Tibial nerve (tissue), 4 donors: ENCODE measurements at regions not wholly inside any gene's neighbourhood (a gene's known extent, or its start where the extent isn't known, plus 50 kb on each side); places are given as distances from the start of the nearest gene placed in this dataset.
A peak's percentile ranks its signal among the peaks of the same experiment; 100 is the strongest.
"Not testable (repeated sequence)": the region's sequence is repeated elsewhere in the genome, so short reads cannot be mapped to it uniquely, and the experiment has no call there.

ENCODE experiments used
- DNase-seq, 2 donors: peaks; one replicate each; pipeline ENCODE4 v3.0.0-alpha.2; 2019; ENCODE audit warnings: low spot score in 2 of 2
- H3K27ac ChIP-seq, 4 donors: fragments of 200-600 bp; sonication (generic) in 3 of 4; one replicate each; pipeline ENCODE4 v1.5.1; 2017 to 2019; ENCODE audit warnings: mild to moderate bottlenecking in 1 of 4
- H3K27me3 ChIP-seq, 2 donors: fragments of 200-600 bp; sonication (generic) in 1 of 2; one replicate each; pipeline versions ENCODE4 v1.5.1 to v1.6.0; 2017 to 2019
- H3K36me3 ChIP-seq, 3 donors: fragments of 200-600 bp; sonication (generic); one replicate each; pipeline ENCODE4 v1.5.1; 2018 to 2019
- H3K4me1 ChIP-seq, 4 donors: fragments of 200-600 bp; sonication (generic) in 3 of 4; one replicate each; pipeline ENCODE4 v1.5.1; 2017 to 2019
- H3K4me3 ChIP-seq, 4 donors: fragments of 200-600 bp; sonication (generic) in 3 of 4; one replicate each; pipeline ENCODE4 v1.5.1; 2017 to 2019; ENCODE audit warnings: mild to moderate bottlenecking in 1 of 4, moderate library complexity in 1 of 4
- H3K9me3 ChIP-seq, 4 donors: fragments of 200-600 bp; sonication (generic) in 3 of 4; one replicate each; pipeline ENCODE4 v1.5.1; 2017 to 2019
- EP300 ChIP-seq, 2 donors: sonication (generic); formaldehyde crosslinking; IDR thresholded peaks; one replicate each; pipeline ENCODE4 v1.6.1; 2017; ENCODE audit warnings: antibody characterized with exemption in 2 of 2, mild to moderate bottlenecking in 1 of 2
- POLR2A ChIP-seq, 2 donors: fragments of 450-650 bp; IDR thresholded peaks; one replicate each; pipeline ENCODE4 v1.6.1; 2017; ENCODE audit warnings: antibody characterized with exemption in 2 of 2, mild to moderate bottlenecking in 2 of 2, moderate library complexity in 2 of 2
- WGBS, 2 donors: methylation state at CpG; one replicate each; pipeline ENCODE4 v1.1.5; 2018; 5-methylcytosine and 5-hydroxymethylcytosine counted together
- TF ChIP-seq, protein P1 (sequence below), 5 experiments: fragments of 200-600 bp in 3 of 5; fragments of 450-650 bp in 2 of 5; sonication (generic) in 3 of 5; IDR thresholded peaks; one replicate each; pipeline ENCODE4 v1.5.1; 2016 to 2019; ENCODE audit warnings: antibody characterized with exemption in 5 of 5, mild to moderate bottlenecking in 3 of 5, moderate library complexity in 2 of 5

GRCh38 chrY:19006234-19006633 is 232.7 kb upstream of the HSFY2 start:
- Histone ChIP-seq H3K9me3 (no peaks in the 10 kb centered on the region), H3K27me3 (no peaks in the 10 kb centered on the region), H3K4me3 (no peak overlapping the region), H3K36me3 (no peaks in the 10 kb centered on the region), H3K27ac (no peak overlapping the region), H3K4me1 (no peaks in the 10 kb centered on the region)
- DNase-seq: no peak
- 85% methylated on average over 2 of the region's 2 CpGs; no CpG with 5 or more reads in 1 of the 2 donors for WGBS, 2 donors
- TF ChIP-seq EP300 (IDR thresholded peaks at IDR 0.05) (no peak), POLR2A (IDR thresholded peaks at IDR 0.05) (no peak)
- TF ChIP-seq, protein P1, sequence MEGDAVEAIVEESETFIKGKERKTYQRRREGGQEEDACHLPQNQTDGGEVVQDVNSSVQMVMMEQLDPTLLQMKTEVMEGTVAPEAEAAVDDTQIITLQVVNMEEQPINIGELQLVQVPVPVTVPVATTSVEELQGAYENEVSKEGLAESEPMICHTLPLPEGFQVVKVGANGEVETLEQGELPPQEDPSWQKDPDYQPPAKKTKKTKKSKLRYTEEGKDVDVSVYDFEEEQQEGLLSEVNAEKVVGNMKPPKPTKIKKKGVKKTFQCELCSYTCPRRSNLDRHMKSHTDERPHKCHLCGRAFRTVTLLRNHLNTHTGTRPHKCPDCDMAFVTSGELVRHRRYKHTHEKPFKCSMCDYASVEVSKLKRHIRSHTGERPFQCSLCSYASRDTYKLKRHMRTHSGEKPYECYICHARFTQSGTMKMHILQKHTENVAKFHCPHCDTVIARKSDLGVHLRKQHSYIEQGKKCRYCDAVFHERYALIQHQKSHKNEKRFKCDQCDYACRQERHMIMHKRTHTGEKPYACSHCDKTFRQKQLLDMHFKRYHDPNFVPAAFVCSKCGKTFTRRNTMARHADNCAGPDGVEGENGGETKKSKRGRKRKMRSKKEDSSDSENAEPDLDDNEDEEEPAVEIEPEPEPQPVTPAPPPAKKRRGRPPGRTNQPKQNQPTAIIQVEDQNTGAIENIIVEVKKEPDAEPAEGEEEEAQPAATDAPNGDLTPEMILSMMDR (IDR thresholded peaks at IDR 0.05): no peak

DNA sequence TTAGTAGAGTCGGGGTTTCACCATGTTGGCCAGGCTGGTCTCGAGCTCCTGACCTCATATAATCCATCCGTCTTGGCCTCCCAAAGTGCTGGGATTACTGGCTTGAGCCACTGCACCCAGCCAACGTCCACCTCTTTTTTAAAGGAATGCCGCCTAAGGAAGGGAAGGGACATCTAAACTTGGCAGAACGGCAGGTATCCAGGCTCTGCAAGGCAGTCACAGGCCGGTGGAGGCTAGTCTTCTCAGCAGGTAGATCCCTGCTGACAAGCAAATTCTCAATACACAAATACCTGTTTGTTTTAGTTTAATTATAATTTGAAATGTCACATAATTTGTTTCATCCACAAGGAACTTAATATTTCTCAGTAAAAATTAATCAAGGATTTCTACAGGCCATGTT is 232.0 kb upstream of the HSFY2 start:
- Histone ChIP-seq H3K27ac (no peak overlapping the region), H3K9me3 (no peaks in the 10 kb centered on the region), H3K4me3 (no peak overlapping the region), H3K36me3 (no peaks in the 10 kb centered on the region), H3K27me3 (no peaks in the 10 kb centered on the region), H3K4me1 (no peaks in the 10 kb centered on the region)
- no peak for DNase-seq
- TF ChIP-seq POLR2A (IDR thresholded peaks at IDR 0.05) (no peak), EP300 (IDR thresholded peaks at IDR 0.05) (no peak)
- TF ChIP-seq, protein P1 (IDR thresholded peaks at IDR 0.05): no peak
- 90% methylated on average over 7 of the region's 7 CpGs; no CpG with 5 or more reads in 1 of the 2 donors for WGBS, 2 donors

DNA sequence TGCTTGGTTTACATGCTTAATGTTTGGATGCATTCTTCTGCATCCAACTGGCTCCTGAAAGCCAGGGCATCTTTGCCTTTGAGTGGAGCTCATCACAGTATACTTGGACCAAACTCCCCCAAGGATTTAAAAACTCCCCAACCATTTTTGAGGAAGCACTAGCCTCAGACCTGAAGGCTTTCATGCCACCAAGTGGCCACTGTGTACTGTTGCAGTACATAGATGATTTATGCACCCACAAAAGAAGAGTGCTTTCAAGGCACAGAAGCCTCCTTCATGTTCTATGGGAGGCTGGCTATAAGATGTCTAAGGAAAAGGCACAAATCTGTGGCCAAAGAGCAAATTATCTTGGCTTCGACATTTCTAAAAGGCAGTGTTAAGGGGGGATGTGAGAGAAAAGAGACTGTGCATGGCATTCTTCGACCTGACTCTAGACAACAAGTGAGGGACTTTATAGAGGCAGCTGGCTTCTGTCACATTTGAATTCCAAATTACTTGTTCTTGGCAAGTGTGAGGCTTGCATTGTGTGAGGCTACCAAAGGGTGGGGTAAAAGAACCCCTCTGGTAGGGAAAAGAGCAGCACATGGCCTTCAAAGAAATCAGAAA is 224.2 kb upstream of the HSFY2 start:
- no peaks in the 10 kb centered on the region for H3K36me3 ChIP-seq
- no peaks in the 10 kb centered on the region for H3K27me3 ChIP-seq
- H3K4me1 ChIP-seq: no peaks in the 10 kb centered on the region
- H3K27ac ChIP-seq: no peak overlapping the region
- 64% methylated on average over 2 of the region's 2 CpGs; no CpG with 5 or more reads in 1 of the 2 donors for WGBS, 2 donors
- no peaks in the 10 kb centered on the region for H3K9me3 ChIP-seq
- no peak for DNase-seq
- no peak overlapping the region for H3K4me3 ChIP-seq
- TF ChIP-seq, protein P1 (IDR thresholded peaks at IDR 0.05): no peak

DNA sequence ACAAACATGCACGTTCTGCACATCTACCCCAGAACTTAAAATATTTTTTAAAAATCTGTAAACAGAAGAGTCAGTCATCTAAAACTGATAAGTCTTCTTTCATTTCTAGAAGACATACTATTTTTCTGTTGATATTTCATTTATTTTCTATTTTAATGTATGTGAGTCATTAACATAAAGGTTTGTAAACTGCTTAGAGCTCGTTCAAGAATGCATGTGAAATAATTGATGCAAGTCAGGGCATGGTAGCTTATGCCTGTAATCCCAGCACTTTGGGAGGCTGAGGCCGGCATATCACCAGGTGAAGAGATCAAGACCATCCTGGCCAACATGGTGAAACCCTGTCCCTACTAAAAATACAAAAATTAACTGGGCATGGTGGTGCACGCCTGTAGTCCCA is 219.9 kb upstream of the HSFY2 start:
- no peaks in the 10 kb centered on the region for H3K4me1 ChIP-seq
- no peaks in the 10 kb centered on the region for H3K36me3 ChIP-seq
- no peaks in the 10 kb centered on the region for H3K27me3 ChIP-seq
- no peaks in the 10 kb centered on the region for H3K9me3 ChIP-seq
- whole genome bisulfite sequencing, 2 donors: 96% methylated on average over 4 of the region's 4 CpGs; no CpG with 5 or more reads in 1 of the 2 donors
- no peak for DNase-seq
- no peak overlapping the region for H3K27ac ChIP-seq
- H3K4me3 ChIP-seq: no peak overlapping the region
- TF ChIP-seq, protein P1 (IDR thresholded peaks at IDR 0.05): no peak
- no peak for TF ChIP-seq EP300 (IDR thresholded peaks at IDR 0.05)
- TF ChIP-seq POLR2A (IDR thresholded peaks at IDR 0.05): no peak

- not testable (repeated sequence) for H3K27ac ChIP-seq, H3K4me1 ChIP-seq, DNase-seq, H3K27me3 ChIP-seq, H3K9me3 ChIP-seq, H3K36me3 ChIP-seq
- WGBS, 2 donors: 48% methylated on average over 4 of the region's 52 CpGs; no CpG with 5 or more reads in 1 of the 2 donors
- peak overlapping the region in 1 of 4 donors; percentile 30 for H3K4me3 ChIP-seq
Observed at GRCh38 chrY:18992684-18993083, 219.1 kb upstream of the HSFY2 start.

GRCh38 chrY:18989356-18989755 is 215.8 kb upstream of the HSFY2 start:
- Histone ChIP-seq H3K27ac (no peak overlapping the region), H3K27me3 (no peaks in the 10 kb centered on the region), H3K9me3 (no peaks in the 10 kb centered on the region), H3K4me3 (no peak overlapping the region), H3K36me3 (no peaks in the 10 kb centered on the region), H3K4me1 (no peaks in the 10 kb centered on the region)
- no peak for DNase-seq
- 96% methylated on average over 2 of the region's 2 CpGs; no CpG with 5 or more reads in 1 of the 2 donors for WGBS, 2 donors
- TF ChIP-seq POLR2A (IDR thresholded peaks at IDR 0.05) (no peak), EP300 (IDR thresholded peaks at IDR 0.05) (no peak)
- TF ChIP-seq, protein P1 (IDR thresholded peaks at IDR 0.05): no peak
